Stimulated activated CD8-positive, alpha-beta memory T cell treated with anti-CD3 and anti-CD28 coated beads, Interleukin-7, amount 100 ng/mL, for 4 hours (primary cell): ENCODE measurements at regions not wholly inside any gene's neighbourhood (a gene's known extent, or its start where the extent isn't known, plus 50 kb on each side); places are given as distances from the start of the nearest gene placed in this dataset.
"Not testable (repeated sequence)": the region's sequence is repeated elsewhere in the genome, so short reads cannot be mapped to it uniquely, and the experiment has no call there.

Experiments used
- DNase-seq, 2 donors: peaks; one replicate each; pipeline ENCODE4 v3.0.0-alpha.2; 2020; ENCODE audit warnings: low read depth in 2 of 2

DNA sequence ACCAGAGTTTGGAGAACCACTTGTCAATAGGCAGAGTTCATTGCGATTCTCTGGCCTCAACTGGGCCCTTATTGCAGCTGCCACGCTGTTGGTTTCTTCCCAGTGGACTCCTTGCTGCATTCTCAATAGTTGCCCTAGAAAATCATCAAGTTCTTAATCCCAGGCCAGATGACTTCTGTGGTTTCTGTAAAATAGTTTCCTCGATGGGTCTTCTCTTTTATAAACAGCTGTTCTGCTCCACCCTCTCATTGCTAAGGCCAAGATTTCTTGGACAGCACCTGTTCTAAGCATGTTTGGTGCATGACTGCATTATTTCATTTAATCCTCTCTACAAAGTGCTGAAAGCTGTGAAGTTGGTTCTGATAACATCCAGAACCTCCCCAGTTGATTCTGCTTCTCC is 131.0 kb downstream of the BCL2L11 start:
- no peak for DNase-seq

DNA sequence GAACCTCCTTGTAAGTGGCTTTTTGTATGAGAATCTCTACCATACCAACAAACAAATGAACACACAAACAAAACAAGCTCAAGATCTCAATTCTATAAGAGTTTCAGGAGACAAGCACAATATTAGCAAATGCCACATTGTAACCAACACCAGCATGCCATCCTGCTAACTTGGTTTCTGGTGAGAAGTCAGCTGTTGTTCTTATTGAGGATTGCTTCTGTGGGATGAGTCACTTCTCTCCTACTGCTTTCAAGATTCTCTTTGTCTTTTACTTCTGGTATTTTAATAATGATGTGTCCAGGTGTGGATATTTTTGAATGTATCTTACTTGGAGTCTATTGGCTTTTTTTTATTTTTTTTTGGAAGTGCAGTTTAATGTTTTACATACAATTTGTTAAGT is 131.7 kb downstream of the BCL2L11 start:
- DNase-seq: no peak

- DNase-seq: not testable (repeated sequence)
Observed at GRCh38 chr2:111254916-111255315, 134.2 kb downstream of the BCL2L11 start.

- not testable (repeated sequence) for DNase-seq
Observed at GRCh38 chr2:111256628-111257027, 135.9 kb downstream of the BCL2L11 start.

GRCh38 chr2:111257607-111258006 is 136.9 kb downstream of the BCL2L11 start:
- not testable (repeated sequence) for DNase-seq

DNA sequence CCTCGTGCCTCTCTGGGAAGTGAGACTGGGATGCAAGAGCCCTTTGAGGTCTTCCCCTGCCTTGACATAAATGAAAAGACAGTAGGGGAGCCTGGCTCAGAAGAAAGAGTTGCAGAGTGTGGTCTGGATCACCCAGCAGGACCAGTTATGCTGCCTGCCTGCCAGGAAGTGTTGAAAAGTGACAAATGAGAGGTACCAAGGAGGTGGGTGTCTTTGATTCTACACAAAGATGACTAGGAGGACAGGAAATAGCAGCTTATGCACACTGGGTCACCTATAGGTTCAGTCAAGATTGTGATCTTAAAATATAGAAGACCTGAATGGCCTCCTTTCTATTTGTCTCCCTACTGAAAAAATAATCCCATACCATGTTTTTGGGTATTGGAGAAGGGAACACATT is 137.6 kb downstream of the BCL2L11 start:
- DNase-seq: not testable (repeated sequence)

DNA sequence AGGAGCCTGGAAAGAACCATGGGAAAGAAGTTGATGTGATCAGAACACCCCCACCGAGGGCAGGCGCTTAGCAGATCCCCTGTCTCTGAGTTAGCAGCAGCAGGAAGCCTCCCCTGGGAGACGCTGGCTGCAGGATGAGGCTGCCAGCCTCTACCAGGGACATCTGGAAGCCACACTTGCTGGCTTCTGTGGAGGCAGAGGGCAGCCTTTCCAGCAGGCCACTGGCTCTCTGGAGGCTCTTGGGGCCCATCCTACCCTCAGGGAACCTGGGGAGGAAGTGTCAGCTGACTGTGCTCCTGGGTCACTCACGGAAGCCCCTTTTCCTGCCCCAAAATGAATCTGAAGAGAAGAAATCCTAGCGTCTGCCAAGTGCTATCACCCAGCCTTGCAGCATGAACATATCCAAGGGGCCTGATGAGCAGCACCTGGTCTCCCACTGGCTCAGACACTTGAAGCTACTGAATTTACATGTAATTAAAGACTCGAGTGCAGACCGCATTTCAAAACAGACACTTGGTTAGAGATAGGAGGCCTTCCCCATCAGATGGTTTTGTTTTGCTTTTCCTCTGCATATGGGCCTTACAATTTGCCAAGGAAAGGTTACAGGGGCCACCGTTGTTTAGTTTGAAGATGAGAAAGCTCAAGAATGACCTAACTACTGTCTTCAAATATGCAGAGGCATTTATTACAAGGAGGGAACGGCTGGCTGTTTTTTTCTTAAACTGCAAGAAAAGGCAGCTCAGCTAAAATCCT is 142.1 kb downstream of the BCL2L11 start:
- not testable (repeated sequence) for DNase-seq

DNA sequence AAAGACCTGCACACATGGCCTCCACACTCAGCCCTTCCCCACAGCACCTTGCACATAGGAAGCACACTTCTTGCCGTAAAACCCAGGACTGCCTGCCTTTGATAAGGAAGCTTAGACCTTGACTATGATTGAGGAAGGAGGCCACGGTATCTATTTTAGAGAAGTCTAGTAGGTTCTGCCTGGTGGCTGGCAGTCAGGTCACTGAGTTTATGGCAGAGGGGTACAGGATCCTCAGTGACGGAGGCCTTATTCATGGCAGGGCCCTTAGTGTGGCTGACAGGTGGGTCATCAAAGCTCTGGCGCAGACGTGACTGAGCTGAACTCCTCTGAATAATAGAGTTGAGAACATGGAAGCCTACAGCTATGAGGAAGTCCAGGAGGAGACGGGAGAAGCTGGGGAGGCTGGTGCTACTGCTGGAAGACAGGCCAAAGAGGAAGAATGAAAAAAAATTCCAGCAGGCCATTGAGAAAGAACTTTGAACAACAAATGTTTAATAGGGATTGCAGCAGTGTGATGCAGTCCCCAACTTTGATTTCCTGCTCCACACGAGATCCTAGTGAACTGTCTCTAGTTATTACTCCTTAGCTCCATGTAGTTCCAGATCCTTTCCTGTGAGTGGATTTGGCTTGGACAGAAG is 142.8 kb downstream of the BCL2L11 start:
- DNase-seq: not testable (repeated sequence)

GRCh38 chr2:111264956-111265355 is 144.2 kb downstream of the BCL2L11 start:
- DNase-seq: not testable (repeated sequence)

- not testable (repeated sequence) for DNase-seq
Observed at GRCh38 chr2:111266556-111266955, 145.8 kb downstream of the BCL2L11 start.

- not testable (repeated sequence) for DNase-seq
Observed at GRCh38 chr2:111267038-111267437, 146.3 kb downstream of the BCL2L11 start.

GRCh38 chr2:111269761-111270323 is 149.1 kb downstream of the BCL2L11 start:
- DNase-seq: not testable (repeated sequence)

- not testable (repeated sequence) for DNase-seq
Observed at GRCh38 chr2:111270569-111270968, 149.9 kb downstream of the BCL2L11 start.

DNA sequence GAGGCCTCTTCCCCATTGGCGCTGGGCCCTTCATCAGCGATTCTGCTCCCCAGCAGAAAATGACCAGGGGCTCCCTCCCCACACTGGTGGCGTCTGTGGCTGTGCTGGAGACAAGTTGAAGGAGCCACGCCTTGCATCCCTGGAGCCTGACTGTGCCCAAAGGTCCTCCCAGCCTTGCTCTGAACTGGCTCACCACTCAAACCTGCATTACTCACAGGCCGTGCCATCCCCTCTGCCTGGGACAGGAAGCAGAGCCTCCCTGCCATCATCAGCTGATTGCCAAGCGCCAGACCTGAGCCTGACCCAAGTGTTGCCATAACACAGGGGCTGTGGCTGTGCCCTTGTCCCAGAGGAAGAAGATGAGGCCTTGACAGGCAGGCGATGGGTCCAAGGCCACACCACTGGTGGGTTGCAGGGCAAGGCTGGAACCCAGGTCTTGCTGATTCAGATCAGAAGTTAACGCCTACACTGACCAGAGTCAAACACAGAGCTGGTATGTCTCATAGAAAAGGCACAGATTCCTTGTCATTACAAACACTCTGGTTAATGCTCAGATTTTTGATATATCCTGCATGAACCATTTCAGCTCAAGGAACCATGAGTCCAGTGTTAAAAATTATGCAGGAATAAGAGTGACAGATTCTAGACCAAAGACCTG is 151.1 kb downstream of the BCL2L11 start:
- DNase-seq: not testable (repeated sequence)

GRCh38 chr2:111273007-111273406 is 152.3 kb downstream of the BCL2L11 start:
- DNase-seq: not testable (repeated sequence)

GRCh38 chr2:111275047-111275853 is 154.5 kb downstream of the BCL2L11 start:
- DNase-seq: not testable (repeated sequence)

DNA sequence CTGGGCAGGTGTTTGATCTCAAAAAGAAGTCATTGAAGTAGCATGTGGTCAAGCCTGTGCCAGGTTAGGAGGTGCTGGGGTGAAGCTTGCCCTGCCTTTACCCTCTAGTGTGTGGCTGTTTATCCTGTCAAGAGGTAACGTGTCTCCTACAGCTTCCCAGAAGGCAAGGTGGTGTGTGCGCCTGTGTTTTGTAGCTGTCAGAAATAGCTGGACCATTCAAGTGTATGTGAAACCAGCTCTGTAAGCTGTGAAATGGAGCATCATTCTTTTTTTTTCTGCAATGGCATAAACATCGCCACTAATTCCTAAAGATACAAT is 155.1 kb downstream of the BCL2L11 start:
- DNase-seq: not testable (repeated sequence)

GRCh38 chr2:111278133-111278532 is 157.4 kb downstream of the BCL2L11 start:
- DNase-seq: not testable (repeated sequence)

DNA sequence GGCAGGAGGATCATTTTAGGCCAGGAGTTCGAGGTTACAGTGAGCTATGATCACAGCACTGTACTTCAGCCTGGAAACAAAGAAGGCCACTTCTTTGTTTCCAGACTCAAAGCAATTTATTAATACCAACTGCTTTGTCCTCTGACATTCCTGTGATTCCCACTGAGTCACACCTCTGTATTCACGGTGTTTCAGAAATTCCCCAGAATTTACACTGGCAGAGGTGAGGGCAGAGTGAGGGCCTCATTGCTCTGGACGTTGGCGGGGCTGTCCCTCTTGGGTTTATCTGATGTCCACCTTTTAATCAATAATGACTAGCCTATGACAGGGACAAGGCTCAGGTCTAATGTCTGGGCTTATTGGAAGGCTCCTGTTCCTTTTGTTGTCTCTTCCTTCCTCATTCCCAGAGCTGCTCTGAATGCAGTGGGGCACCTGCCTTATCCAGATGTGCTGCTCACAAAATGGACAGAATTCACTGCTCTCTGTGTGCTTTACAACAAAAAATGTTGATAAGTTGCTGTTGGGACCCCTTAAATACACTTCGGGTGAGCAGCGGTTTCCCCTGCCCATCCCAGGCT is 160.1 kb downstream of the BCL2L11 start:
- DNase-seq: not testable (repeated sequence)

DNA sequence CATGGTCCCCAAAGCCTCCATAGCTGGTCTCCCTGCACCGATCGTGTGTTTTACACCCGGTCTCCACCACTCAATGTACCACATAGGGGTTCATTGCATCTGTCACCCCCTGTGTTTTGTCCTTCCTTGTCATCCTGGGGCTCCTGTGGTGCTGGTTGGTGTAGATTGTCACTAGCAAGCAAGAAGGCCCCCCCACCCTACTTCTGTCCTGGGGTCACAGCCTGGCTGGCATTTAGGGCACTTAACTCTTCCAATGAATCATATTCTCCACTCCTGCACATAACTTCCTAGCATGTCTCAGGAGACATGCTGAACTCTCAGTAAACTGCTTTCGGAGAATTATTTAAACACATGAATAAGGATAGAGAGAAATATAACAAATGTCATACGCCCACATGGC is 161.4 kb downstream of the BCL2L11 start:
- not testable (repeated sequence) for DNase-seq
